ENCODE measurements at regions not wholly inside any gene's neighbourhood (a gene's known extent, or its start where the extent isn't known, plus 50 kb on each side); places are given as distances from the start of the nearest gene placed in this dataset.

DNA sequence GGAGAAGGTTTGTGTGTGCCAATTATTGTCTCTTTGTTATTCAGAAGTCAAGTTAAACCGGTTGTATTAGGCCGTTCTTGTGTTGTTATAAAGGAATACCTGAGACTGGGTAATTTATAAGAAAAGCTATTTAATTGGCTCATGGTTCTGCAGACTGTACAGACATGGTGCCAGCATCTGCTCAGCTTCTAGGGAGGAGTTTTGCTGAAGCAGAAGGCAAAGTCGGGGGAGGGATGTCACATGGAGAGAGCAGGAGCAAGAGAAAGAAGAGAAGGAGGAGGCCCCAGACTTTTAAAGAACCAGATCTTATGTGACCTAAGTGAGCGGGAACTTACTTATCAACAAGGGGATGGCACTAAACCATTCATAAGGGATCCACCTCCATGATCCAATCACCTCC lies 349.3 kb upstream of the PCDH18 start:
- TF ChIP-seq, protein P1, sequence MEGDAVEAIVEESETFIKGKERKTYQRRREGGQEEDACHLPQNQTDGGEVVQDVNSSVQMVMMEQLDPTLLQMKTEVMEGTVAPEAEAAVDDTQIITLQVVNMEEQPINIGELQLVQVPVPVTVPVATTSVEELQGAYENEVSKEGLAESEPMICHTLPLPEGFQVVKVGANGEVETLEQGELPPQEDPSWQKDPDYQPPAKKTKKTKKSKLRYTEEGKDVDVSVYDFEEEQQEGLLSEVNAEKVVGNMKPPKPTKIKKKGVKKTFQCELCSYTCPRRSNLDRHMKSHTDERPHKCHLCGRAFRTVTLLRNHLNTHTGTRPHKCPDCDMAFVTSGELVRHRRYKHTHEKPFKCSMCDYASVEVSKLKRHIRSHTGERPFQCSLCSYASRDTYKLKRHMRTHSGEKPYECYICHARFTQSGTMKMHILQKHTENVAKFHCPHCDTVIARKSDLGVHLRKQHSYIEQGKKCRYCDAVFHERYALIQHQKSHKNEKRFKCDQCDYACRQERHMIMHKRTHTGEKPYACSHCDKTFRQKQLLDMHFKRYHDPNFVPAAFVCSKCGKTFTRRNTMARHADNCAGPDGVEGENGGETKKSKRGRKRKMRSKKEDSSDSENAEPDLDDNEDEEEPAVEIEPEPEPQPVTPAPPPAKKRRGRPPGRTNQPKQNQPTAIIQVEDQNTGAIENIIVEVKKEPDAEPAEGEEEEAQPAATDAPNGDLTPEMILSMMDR (IDR thresholded peaks at IDR 0.05), result no peak
- TF ChIP-seq POLR2A (IDR thresholded peaks at IDR 0.05), result no peak

Measured in testis (tissue), 2 donors.